Parathyroid adenoma (tissue), 2 donors: ENCODE measurements at regions not wholly inside any gene's neighbourhood (a gene's known extent, or its start where the extent isn't known, plus 50 kb on each side); places are given as distances from the start of the nearest gene placed in this dataset.

ENCODE experiments used
- H2AFZ ChIP-seq: fragments of 300-600 bp; sonication (generic); one replicate; pipeline ENCODE4 v1.7.0; 2017; ENCODE audit warnings: antibody characterized with exemption, mild to moderate bottlenecking
- H3K27ac ChIP-seq: fragments of 300-600 bp; sonication (generic); one replicate; pipeline ENCODE4 v1.7.0; 2017
- H3K27me3 ChIP-seq: fragments of 300-600 bp; sonication (generic); one replicate; pipeline ENCODE4 v1.7.0; 2017; ENCODE audit warnings: low read length; ENCODE audit not compliant: control insufficient read depth, insufficient read depth
- H3K36me3 ChIP-seq: fragments of 300-600 bp; sonication (generic); one replicate; pipeline ENCODE4 v1.7.0; 2017; ENCODE audit warnings: low read length; ENCODE audit not compliant: control insufficient read depth, insufficient read depth
- H3K4me1 ChIP-seq: fragments of 300-600 bp; sonication (generic); one replicate; pipeline ENCODE4 v1.7.0; 2017; ENCODE audit warnings: control low read depth
- H3K4me2 ChIP-seq: fragments of 300-600 bp; sonication (generic); one replicate; pipeline ENCODE4 v1.7.0; 2017; ENCODE audit warnings: low read length
- H3K4me3 ChIP-seq: fragments of 300-600 bp; sonication (generic); one replicate; pipeline ENCODE4 v1.7.0; 2017; ENCODE audit warnings: low read depth, low read length
- H3K79me2 ChIP-seq: fragments of 300-600 bp; sonication (generic); one replicate; pipeline ENCODE4 v1.7.0; 2017; ENCODE audit warnings: control low read depth
- H3K9ac ChIP-seq: fragments of 300-600 bp; sonication (generic); one replicate; pipeline ENCODE4 v1.7.0; 2017; ENCODE audit warnings: mild to moderate bottlenecking
- H3K9me3 ChIP-seq: fragments of 300-600 bp; sonication (generic); one replicate; pipeline ENCODE4 v1.7.0; 2017; ENCODE audit warnings: low read length; ENCODE audit not compliant: control insufficient read depth
- CTCF ChIP-seq: fragments of 300-600 bp; sonication (generic); IDR thresholded peaks from one replicate; pipeline ENCODE4 v1.7.0; 2017; ENCODE audit warnings: antibody characterized with exemption, mild to moderate bottlenecking
- donor health status: primary hyperparathyroidism.

- no peaks in the 10 kb centered on the region for H3K79me2 ChIP-seq
- no peak overlapping the region for H3K4me2 ChIP-seq
- H3K27ac ChIP-seq, result no peak overlapping the region
- no peaks in the 10 kb centered on the region for H3K36me3 ChIP-seq
- H2AFZ ChIP-seq, result no peak overlapping the region
- H3K9me3 ChIP-seq, result no peaks in the 10 kb centered on the region
- no peaks in the 10 kb centered on the region for H3K4me1 ChIP-seq
- no peak overlapping the region for H3K9ac ChIP-seq
- no peaks in the 10 kb centered on the region for H3K27me3 ChIP-seq
- H3K4me3 ChIP-seq, result no peak overlapping the region
- TF ChIP-seq CTCF, result no peak
Observed at GRCh38 chr4:82149750-82150149, 224.0 kb downstream of the HNRNPD start.

- H3K27me3 ChIP-seq, result no peaks in the 10 kb centered on the region
- no peaks in the 10 kb centered on the region for H3K4me1 ChIP-seq
- H3K79me2 ChIP-seq, result no peaks in the 10 kb centered on the region
- no peaks in the 10 kb centered on the region for H3K9me3 ChIP-seq
- no peak overlapping the region for H2AFZ ChIP-seq
- no peaks in the 10 kb centered on the region for H3K36me3 ChIP-seq
- no peak overlapping the region for H3K4me3 ChIP-seq
- no peak overlapping the region for H3K4me2 ChIP-seq
- H3K9ac ChIP-seq, result no peak overlapping the region
- TF ChIP-seq CTCF, result no peak
- no peak overlapping the region for H3K27ac ChIP-seq
Observed at GRCh38 chr4:82145850-82146249, 227.9 kb downstream of the HNRNPD start.

GRCh38 chr4:82140422-82140821 is 233.4 kb downstream of the HNRNPD start:
- Histone ChIP-seq H3K79me2 (no peaks in the 10 kb centered on the region), H3K4me1 (no peaks in the 10 kb centered on the region), H3K9ac (no peak overlapping the region), H3K27me3 (no peaks in the 10 kb centered on the region), H2AFZ (no peak overlapping the region), H3K36me3 (no peaks in the 10 kb centered on the region), H3K27ac (no peak overlapping the region), H3K4me2 (no peak overlapping the region), H3K9me3 (no peaks in the 10 kb centered on the region), H3K4me3 (no peak overlapping the region)
- TF ChIP-seq CTCF, result no peak

GRCh38 chr4:82139287-82139686 is 234.5 kb downstream of the HNRNPD start:
- no peaks in the 10 kb centered on the region for H3K9me3 ChIP-seq
- no peaks in the 10 kb centered on the region for H3K27me3 ChIP-seq
- no peak for TF ChIP-seq CTCF
- H3K4me3 ChIP-seq, result no peak overlapping the region
- H3K36me3 ChIP-seq, result no peaks in the 10 kb centered on the region
- no peaks in the 10 kb centered on the region for H3K4me1 ChIP-seq
- H3K27ac ChIP-seq, result no peak overlapping the region
- no peaks in the 10 kb centered on the region for H3K79me2 ChIP-seq
- no peak overlapping the region for H3K4me2 ChIP-seq
- no peak overlapping the region for H2AFZ ChIP-seq
- H3K9ac ChIP-seq, result no peak overlapping the region

GRCh38 chr4:82138374-82138773 is 235.4 kb downstream of the HNRNPD start:
- Histone ChIP-seq H3K79me2 (no peaks in the 10 kb centered on the region), H3K9ac (no peak overlapping the region), H3K36me3 (no peaks in the 10 kb centered on the region), H2AFZ (no peak overlapping the region), H3K9me3 (no peaks in the 10 kb centered on the region), H3K4me3 (no peak overlapping the region), H3K27me3 (no peaks in the 10 kb centered on the region), H3K27ac (no peak overlapping the region), H3K4me2 (no peak overlapping the region), H3K4me1 (no peaks in the 10 kb centered on the region)
- no peak for TF ChIP-seq CTCF
